DND-41 (cell line): ENCODE measurements at regions not wholly inside any gene's neighbourhood (a gene's known extent, or its start where the extent isn't known, plus 50 kb on each side); places are given as distances from the start of the nearest gene placed in this dataset.
"Not testable (repeated sequence)": the region's sequence is repeated elsewhere in the genome, so short reads cannot be mapped to it uniquely, and the experiment has no call there.

Experiments
- ATAC-seq: fragments of 200-7000 bp; cut with Tn5 transposase; 3 replicates; pipeline ENCODE4 v1.9.1; 2021; ENCODE audit warnings: low read depth; ENCODE audit not compliant: insufficient read depth
- DNase-seq: peaks from one replicate; pipeline ENCODE4 v3.0.0-alpha.2; 2020
- H2AFZ ChIP-seq: 2 replicates; pipeline ENCODE4 v1.6.0; 2012; ENCODE audit warnings: low read depth, low read length
- H3K27ac ChIP-seq: 2 replicates; pipeline ENCODE4 v1.5.1; 2012; ENCODE audit warnings: low read length, inconsistent platforms
- H3K27me3 ChIP-seq: fragments of 200-600 bp; sonication (generic); 2 replicates; pipeline ENCODE4 v1.6.0; 2012; ENCODE audit warnings: low read length, mild to moderate bottlenecking, inconsistent platforms; ENCODE audit not compliant: insufficient read depth, poor library complexity
- H3K36me3 ChIP-seq: 2 replicates; pipeline ENCODE4 v1.5.1; 2012; ENCODE audit warnings: low read length, inconsistent platforms; ENCODE audit not compliant: insufficient read depth
- H3K4me1 ChIP-seq: 2 replicates; pipeline ENCODE4 v1.5.1; 2012; ENCODE audit warnings: mild to moderate bottlenecking, low read length; ENCODE audit not compliant: insufficient read depth
- H3K4me2 ChIP-seq: 2 replicates; pipeline ENCODE4 v1.6.0; 2012; ENCODE audit warnings: mild to moderate bottlenecking, moderate library complexity, low read length, inconsistent platforms; ENCODE audit not compliant: insufficient read depth
- H3K4me3 ChIP-seq, 2 experiments: fragments of 200-600 bp in 1 of 2; shearing (Covaris generic) in 1 of 2; 2 replicates each; pipeline ENCODE4 v1.5.1; 2012 to 2016; ENCODE audit warnings: inconsistent platforms in 2 of 2, low read length in 2 of 2, mild to moderate bottlenecking in 2 of 2, low read depth in 1 of 2, moderate library complexity in 1 of 2
- H3K79me2 ChIP-seq: 2 replicates; pipeline ENCODE4 v1.6.0; 2012; ENCODE audit warnings: low read length, inconsistent platforms; ENCODE audit not compliant: insufficient read depth
- H3K9ac ChIP-seq: 2 replicates; pipeline ENCODE4 v1.6.0; 2012; ENCODE audit warnings: low read depth, mild to moderate bottlenecking, inconsistent platforms, low read length, moderate library complexity
- H3K9me3 ChIP-seq: 2 replicates; pipeline ENCODE4 v1.5.1; 2012; ENCODE audit warnings: low read length, moderate library complexity, mild to moderate bottlenecking, inconsistent platforms; ENCODE audit not compliant: insufficient read depth, severe bottlenecking
- H4K20me1 ChIP-seq: 2 replicates; pipeline ENCODE4 v1.6.0; 2012; ENCODE audit warnings: low read length; ENCODE audit not compliant: insufficient read depth
- EZH2 ChIP-seq: IDR thresholded peaks from 3 replicates; pipeline ENCODE4 v1.6.1; 2012; ENCODE audit warnings: borderline replicate concordance, low read depth, mild to moderate bottlenecking, moderate library complexity, low read length, inconsistent platforms; ENCODE audit not compliant: severe bottlenecking
- TF ChIP-seq, protein P1 (sequence below): IDR thresholded peaks from 2 replicates; pipeline ENCODE4 v1.5.1; 2012; ENCODE audit warnings: borderline replicate concordance, low read length, moderate library complexity, mild to moderate bottlenecking; ENCODE audit not compliant: poor library complexity, severe bottlenecking; ENCODE audit errors: extremely low read depth

DNA sequence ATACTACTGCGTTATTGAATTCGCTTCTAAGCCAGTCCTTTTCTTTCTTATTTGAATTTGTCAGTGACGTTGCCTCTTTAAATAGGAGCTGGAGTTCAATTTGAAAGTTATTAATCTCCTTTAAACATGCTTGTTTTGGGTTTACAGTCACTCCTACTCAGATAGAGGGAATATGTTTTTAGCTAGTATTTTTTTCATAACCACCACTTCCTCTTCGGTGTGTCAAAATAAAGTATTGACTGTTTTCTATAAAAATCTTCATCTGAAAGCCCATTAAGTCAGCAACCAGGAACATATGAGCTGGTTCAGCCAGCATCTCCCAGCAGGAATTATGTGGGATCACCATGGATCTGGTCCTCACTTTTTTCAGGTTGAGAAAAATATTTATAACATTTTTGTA lies 772.9 kb downstream of the DIPK2A start:
- no peak for TF ChIP-seq EZH2
- TF ChIP-seq, protein P1, sequence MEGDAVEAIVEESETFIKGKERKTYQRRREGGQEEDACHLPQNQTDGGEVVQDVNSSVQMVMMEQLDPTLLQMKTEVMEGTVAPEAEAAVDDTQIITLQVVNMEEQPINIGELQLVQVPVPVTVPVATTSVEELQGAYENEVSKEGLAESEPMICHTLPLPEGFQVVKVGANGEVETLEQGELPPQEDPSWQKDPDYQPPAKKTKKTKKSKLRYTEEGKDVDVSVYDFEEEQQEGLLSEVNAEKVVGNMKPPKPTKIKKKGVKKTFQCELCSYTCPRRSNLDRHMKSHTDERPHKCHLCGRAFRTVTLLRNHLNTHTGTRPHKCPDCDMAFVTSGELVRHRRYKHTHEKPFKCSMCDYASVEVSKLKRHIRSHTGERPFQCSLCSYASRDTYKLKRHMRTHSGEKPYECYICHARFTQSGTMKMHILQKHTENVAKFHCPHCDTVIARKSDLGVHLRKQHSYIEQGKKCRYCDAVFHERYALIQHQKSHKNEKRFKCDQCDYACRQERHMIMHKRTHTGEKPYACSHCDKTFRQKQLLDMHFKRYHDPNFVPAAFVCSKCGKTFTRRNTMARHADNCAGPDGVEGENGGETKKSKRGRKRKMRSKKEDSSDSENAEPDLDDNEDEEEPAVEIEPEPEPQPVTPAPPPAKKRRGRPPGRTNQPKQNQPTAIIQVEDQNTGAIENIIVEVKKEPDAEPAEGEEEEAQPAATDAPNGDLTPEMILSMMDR = no peak

DNA sequence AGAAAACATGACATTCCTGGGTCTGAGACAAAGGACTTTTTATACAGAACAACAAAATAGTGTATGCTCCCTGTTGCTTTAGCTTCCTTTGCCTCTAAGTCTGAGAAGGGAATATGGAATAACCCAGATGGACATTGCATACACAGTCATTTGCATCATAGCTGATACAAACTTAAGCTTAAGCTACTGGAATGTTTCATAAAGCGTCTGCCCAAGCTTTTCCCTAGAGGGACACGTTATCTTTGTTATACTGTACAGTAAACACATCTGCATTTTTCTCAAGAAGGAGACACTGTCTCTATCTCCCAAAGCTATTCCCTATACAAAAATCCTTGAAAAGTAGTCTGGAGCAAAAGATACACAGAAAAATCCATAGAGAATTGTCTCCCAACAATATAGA lies 775.0 kb downstream of the DIPK2A start:
- no peaks in the 10 kb centered on the region for H3K36me3 ChIP-seq
- no peak overlapping the region for H3K27ac ChIP-seq
- H3K79me2 ChIP-seq = no peaks in the 10 kb centered on the region
- TF ChIP-seq EZH2 = no peak
- TF ChIP-seq, protein P1 = no peak
- no peak overlapping the region for H3K9ac ChIP-seq
- H3K4me2 ChIP-seq = no peak overlapping the region
- H4K20me1 ChIP-seq = no peaks in the 10 kb centered on the region
- DNase-seq (no peak), ATAC-seq (no peak)
- no peaks in the 10 kb centered on the region for H3K4me1 ChIP-seq
- no peak overlapping the region for H2AFZ ChIP-seq
- no peak overlapping the region for H3K4me3 ChIP-seq
- H3K27me3 ChIP-seq = no peaks in the 10 kb centered on the region
- no peaks in the 10 kb centered on the region for H3K9me3 ChIP-seq

More for the DNA sequence above, 772.9 kb downstream of the DIPK2A start:
- Histone ChIP-seq H3K4me3 (no peak overlapping the region), H3K9me3 (no peaks in the 10 kb centered on the region), H3K4me1 (no peaks in the 10 kb centered on the region), H3K36me3 (no peaks in the 10 kb centered on the region), H3K27ac (no peak overlapping the region), H3K9ac (no peak overlapping the region), H3K4me2 (no peak overlapping the region), H2AFZ (no peak overlapping the region), H3K79me2 (no peaks in the 10 kb centered on the region), H4K20me1 (no peaks in the 10 kb centered on the region), H3K27me3 (no peaks in the 10 kb centered on the region)
- ATAC-seq = no peak
- no peak for DNase-seq

DNA sequence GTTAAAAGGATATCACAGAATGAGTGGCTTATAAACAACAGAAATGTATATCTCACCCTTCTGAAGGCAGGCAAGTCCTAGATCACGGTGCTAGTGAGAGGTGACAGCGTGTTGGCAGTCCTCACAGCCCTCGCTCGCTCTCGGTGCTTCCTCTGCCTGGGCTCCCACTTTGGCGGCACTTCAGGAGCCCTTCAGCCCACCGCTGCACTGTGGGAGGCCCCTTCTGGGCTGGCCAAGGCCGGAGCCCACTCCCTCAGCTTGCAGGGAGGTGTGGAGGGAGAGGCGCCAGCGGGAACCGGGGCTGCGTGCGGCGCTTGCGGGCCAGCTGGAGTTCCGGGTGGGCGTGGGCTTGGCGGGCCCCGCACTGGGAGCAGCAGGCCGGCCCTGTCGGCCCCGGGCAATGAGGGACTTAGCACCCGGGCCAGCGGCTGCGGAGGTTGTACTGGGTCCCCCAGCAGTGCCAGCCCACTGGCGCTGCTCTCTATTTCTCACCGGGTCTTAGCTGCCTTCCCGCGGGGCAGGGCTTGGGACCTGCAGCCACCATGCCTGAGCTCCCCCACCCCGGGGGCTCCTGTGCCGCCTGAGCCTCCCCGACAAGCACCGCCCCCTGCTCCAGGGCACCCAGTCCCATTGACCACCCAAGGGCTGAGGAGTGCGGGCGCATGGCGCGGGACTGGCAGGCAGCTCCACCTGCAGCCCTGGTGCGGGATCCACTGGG lies 778.1 kb downstream of the DIPK2A start:
- H3K79me2 ChIP-seq, H3K4me1 ChIP-seq, H3K4me3 ChIP-seq, H3K4me2 ChIP-seq, H3K36me3 ChIP-seq, H3K9ac ChIP-seq, H3K27me3 ChIP-seq, H3K27ac ChIP-seq, H4K20me1 ChIP-seq, DNase-seq, H3K9me3 ChIP-seq, ATAC-seq, H2AFZ ChIP-seq: not testable (repeated sequence)

DNA sequence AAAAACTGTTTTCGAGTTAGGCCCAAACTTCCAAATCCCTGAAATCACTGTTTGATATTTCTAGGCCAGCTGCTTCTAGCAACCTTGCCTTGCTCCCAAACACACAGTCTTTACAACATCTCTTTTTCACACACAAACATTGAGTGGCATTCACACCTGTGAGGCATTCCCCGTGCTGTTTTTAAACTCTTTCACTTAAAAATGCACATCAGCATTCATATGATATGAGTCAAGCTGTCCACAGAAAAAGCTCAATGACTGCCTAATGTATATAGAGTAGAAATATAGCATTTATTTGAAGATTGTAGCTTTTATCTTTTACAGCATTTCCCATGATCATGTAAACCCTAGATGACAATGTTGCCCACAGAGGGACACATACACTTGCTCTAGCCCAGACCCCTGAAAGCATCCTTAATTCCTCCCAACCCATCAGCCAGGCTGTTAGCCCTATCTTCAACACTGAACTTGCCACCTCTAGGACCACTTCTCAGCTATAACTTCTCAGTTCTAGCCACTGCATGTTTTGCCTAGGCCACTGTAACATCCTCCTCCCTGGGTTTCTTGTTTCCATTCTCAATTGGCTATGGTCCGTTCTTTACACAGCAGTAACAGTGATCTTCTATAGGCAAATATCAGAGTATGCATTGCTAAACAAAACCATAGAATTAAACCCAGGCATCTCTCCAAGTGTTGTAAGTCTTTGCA lies 782.6 kb downstream of the DIPK2A start:
- DNase-seq (no peak), ATAC-seq (no peak)
- no peaks in the 10 kb centered on the region for H3K79me2 ChIP-seq
- H3K4me2 ChIP-seq = no peak overlapping the region
- H4K20me1 ChIP-seq = no peaks in the 10 kb centered on the region
- H3K27ac ChIP-seq = no peak overlapping the region
- H3K36me3 ChIP-seq = no peaks in the 10 kb centered on the region
- H2AFZ ChIP-seq = no peak overlapping the region
- H3K4me1 ChIP-seq = no peaks in the 10 kb centered on the region
- H3K27me3 ChIP-seq = no peaks in the 10 kb centered on the region
- no peak overlapping the region for H3K4me3 ChIP-seq
- TF ChIP-seq, protein P1 = no peak
- no peak for TF ChIP-seq EZH2
- H3K9ac ChIP-seq = no peak overlapping the region
- no peaks in the 10 kb centered on the region for H3K9me3 ChIP-seq
